GM21619 (cell line): ENCODE measurements at regions not wholly inside any gene's neighbourhood (a gene's known extent, or its start where the extent isn't known, plus 50 kb on each side); places are given as distances from the start of the nearest gene placed in this dataset.

Experiments used
- ATAC-seq: cut with Tn5 transposase; IDR thresholded peaks from one replicate; pipeline ENCODE4 v1.9.1; 2021; ENCODE audit not compliant: unreplicated experiment

- no peak for ATAC-seq
Measured at GRCh38 chr21:24826822-24827221, 780.5 kb downstream of the MRPL39 start.

GRCh38 chr21:24825348-24825747 is 781.9 kb downstream of the MRPL39 start:
- no peak for ATAC-seq

GRCh38 chr21:24824209-24824608 is 783.1 kb downstream of the MRPL39 start:
- no peak for ATAC-seq

- no peak for ATAC-seq
Measured at GRCh38 chr21:24823247-24823646, 784.0 kb downstream of the MRPL39 start.

- no peak for ATAC-seq
Measured at GRCh38 chr21:24785033-24785432, 822.2 kb downstream of the MRPL39 start.

GRCh38 chr21:24781146-24781545 is 826.1 kb downstream of the MRPL39 start:
- no peak for ATAC-seq

- no peak for ATAC-seq
Measured at GRCh38 chr21:24759348-24760075, 847.8 kb downstream of the MRPL39 start.

GRCh38 chr21:24738063-24738462 is 869.2 kb downstream of the MRPL39 start:
- ATAC-seq, result no peak

GRCh38 chr21:24737296-24737850 is 869.9 kb downstream of the MRPL39 start:
- ATAC-seq, result no peak

- no peak for ATAC-seq
Measured at GRCh38 chr21:24730661-24731060, 876.6 kb downstream of the MRPL39 start.

- ATAC-seq, result no peak
Measured at GRCh38 chr21:24729568-24729967, 877.7 kb downstream of the MRPL39 start.

- ATAC-seq, result no peak
Measured at GRCh38 chr21:24727803-24728440, 879.4 kb downstream of the MRPL39 start.

- no peak for ATAC-seq
Measured at GRCh38 chr21:24716281-24716918, 890.9 kb downstream of the MRPL39 start.

- ATAC-seq, result no peak
Measured at GRCh38 chr21:24714646-24715200, 892.6 kb downstream of the MRPL39 start.

- ATAC-seq, result no peak
Measured at GRCh38 chr21:24705201-24705600, 902.1 kb downstream of the MRPL39 start.

- ATAC-seq, result no peak
Measured at GRCh38 chr21:24693779-24694178, 913.5 kb downstream of the MRPL39 start.

GRCh38 chr21:24681456-24681855 is 925.8 kb downstream of the MRPL39 start:
- no peak for ATAC-seq

GRCh38 chr21:24671901-24672300 is 935.4 kb downstream of the MRPL39 start:
- ATAC-seq, result no peak

GRCh38 chr21:24658926-24659325 is 948.4 kb downstream of the MRPL39 start:
- ATAC-seq, result no peak

GRCh38 chr21:24658026-24658425 is 949.3 kb downstream of the MRPL39 start:
- no peak for ATAC-seq

GRCh38 chr21:24649691-24650090 is 957.6 kb downstream of the MRPL39 start:
- no peak for ATAC-seq

GRCh38 chr21:24636696-24637095 is 970.6 kb downstream of the MRPL39 start:
- no peak for ATAC-seq
